Jurkat, Clone E6-1 (cell line): ENCODE measurements at regions not wholly inside any gene's neighbourhood (a gene's known extent, or its start where the extent isn't known, plus 50 kb on each side); places are given as distances from the start of the nearest gene placed in this dataset.

ENCODE experiments used
- DNase-seq: peaks from one replicate; pipeline ENCODE4 v3.0.0-alpha.2; 2011; ENCODE audit warnings: low read depth, low spot score
- H3K4me3 ChIP-seq: 2 replicates; pipeline ENCODE4 v1.5.1; 2011; ENCODE audit warnings: mild to moderate bottlenecking, low read length, control low read depth, moderate library complexity

DNA sequence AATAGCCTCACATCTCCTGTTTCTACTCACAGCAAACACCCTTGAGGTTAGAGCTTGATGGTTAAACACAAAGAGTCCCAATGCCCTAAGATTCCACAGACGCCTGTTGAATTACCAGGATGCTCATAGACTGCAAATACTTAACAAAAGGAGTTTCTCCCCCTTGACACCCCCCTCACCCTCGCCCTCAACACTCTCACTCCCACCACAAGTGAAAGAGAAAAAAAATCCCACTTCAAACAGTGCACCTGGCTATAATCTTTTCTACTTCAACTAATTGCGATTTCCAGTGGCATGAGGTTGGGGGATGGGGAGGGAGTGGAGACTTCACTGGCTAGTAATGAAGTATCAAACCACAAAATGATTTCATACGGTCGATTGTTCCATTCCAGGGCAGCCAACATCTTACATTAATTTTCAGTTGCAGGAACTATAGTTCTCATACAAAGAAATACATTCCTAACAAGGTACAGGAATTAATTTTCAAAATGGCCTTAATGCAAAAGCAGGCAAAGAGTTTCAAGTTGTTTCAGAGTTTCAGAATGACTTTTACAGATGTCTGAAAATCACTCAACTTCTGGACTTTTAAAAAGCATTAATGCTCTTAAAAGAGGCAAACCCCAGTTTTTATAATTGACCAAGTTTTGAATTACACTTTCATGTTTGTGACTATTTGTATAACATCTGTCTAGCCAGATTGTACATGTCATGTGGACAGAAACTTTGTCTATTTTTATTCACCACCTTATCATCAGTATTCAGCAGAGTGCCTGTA is 390.7 kb downstream of the C12orf75 start:
- peak; percentile 68 for DNase-seq

DNA sequence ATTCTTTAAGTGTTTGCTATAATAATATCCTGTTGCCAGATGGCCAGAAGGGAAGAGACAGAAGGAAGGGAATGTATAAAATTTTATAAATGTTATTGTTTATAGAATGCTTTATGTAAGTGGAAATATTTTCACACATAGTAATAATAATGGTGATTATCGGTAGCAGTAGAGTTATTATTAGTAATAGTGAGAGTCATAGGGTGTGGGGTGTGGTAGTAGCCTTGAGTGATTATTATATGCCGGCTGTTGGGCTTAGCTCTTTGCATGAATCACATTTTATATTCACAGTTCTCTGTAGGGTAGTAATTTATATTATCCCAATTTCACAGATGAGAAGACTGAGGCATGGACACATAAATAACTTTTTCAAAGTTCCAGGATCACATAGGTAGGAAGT is 391.4 kb downstream of the C12orf75 start:
- H3K4me3 ChIP-seq = no peak overlapping the region
- DNase-seq = no peak

More for the DNA sequence above, 390.7 kb downstream of the C12orf75 start:
- H3K4me3 ChIP-seq = no peak overlapping the region

DNA sequence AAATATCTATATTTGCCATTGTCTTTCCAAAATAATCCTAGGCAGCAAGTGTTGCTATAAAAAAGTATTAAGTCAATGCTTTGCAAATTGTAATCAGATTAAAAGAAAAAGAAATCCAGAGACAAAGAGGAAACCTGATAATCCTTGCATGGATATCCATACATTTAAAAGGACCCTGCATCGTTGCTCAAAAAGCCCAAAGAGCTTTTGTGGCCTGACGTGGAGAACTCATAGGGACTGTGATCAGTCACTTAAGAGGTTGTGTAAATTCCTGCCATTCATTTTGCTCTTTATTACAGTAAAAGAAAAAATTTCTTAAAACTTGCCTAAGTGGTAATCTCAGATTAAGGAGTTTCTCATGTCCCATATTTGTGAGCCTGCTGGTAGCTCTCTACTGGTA is 392.6 kb downstream of the C12orf75 start:
- H3K4me3 ChIP-seq = no peak overlapping the region
- DNase-seq = no peak

DNA sequence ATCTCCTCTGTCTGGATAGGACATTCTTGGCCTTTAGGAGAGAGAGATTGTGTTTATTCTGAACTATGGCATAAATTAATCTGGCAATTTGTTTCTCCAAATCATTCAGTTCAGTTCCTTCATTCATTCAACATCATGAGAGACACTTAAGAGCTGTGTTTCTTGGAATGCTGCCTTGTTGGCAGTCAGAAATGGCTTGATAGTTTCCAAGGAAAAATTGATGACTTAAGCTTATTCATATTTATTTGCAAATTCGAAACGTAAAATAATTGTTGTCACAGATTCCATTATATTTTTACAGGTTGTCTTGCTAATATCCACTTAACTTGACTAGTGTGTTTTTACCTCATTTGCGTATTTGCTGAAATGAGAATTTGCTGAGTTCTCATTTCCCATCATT is 393.0 kb downstream of the C12orf75 start:
- no peak for DNase-seq

DNA sequence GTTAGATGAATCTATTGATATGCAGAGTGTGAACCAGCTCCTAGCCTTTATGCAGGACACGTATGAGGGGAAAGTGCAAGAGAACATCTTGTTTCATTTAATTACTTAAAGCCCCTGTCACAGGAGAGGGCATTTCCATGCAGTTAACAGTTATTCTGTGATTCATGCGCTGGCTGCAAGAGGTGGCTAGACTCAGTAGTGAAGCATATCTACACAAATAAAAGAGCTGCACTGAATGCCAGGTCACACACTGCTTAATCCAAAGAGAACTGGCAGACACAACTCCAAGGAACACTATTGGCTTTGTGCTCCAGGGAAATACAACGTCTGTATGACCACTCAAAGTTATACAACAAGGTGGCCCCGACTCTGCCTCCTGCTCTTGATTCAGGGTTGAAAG is 394.1 kb downstream of the C12orf75 start:
- no peak for DNase-seq
- no peak overlapping the region for H3K4me3 ChIP-seq

More for the DNA sequence above, 393.0 kb downstream of the C12orf75 start:
- H3K4me3 ChIP-seq = no peak overlapping the region

DNA sequence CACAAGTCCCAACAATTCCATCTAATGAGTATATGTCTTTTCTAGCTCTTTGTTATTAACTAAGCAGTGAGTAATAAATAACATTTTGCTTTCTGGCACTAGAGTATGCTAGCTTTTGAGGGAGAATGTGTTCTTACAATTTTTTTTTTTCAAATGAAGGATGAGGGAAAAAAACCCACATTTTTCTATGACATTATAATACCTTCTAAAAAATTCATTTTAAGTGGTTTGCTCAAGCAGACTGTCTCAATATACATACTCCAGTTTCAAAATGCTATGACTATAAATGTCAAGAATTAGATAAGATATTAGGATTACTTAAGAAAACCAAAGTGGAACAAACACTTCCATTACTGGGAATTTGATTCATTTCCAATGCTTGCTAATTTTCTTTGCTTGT is 394.6 kb downstream of the C12orf75 start:
- no peak overlapping the region for H3K4me3 ChIP-seq
- DNase-seq = no peak

DNA sequence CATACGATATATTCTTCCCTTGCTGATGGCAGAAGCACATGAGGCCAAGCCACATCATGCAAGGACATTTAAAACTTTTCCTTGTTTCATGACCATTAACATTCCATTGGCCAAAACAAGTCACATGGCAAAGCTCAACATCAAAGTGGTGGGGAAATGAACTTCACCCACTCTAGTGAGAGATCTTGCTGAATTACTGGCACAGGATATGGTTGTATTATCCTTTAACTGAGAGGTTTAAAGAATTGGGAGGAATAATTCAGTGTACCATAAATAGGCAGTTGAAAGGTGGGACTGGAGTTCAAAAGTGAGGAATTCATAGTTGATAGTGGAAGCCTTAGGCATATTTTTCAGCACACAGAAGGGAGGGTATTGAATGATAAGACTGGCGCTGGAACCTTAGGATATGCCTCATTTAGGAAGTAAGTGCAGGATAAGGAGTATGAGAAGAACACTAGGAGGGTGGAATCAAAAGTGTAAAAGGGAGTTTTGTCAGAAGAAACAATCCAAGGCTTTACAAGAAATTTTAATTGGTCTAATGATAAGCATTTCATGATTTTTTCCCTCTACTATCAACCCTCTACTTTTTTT is 398.8 kb downstream of the C12orf75 start:
- H3K4me3 ChIP-seq = no peak overlapping the region
- DNase-seq = no peak

DNA sequence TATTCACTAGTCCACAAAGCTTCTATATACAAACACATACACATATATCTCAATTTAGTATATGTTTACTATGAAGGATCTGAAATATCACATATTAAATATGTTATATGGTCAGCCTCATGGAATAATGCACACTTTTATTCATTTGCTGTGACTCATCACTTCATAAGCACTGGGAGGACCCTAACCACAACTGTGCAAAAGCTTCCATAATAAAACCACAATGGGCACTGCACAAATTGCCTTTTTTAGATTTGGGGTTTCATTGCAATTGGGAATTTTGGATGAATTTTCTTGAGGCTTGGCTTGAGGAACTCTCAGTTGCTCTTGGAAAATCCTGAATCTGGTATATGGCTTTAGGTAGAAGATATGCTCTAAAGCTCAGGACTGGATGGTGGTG is 399.4 kb downstream of the C12orf75 start:
- no peak overlapping the region for H3K4me3 ChIP-seq
- no peak for DNase-seq

DNA sequence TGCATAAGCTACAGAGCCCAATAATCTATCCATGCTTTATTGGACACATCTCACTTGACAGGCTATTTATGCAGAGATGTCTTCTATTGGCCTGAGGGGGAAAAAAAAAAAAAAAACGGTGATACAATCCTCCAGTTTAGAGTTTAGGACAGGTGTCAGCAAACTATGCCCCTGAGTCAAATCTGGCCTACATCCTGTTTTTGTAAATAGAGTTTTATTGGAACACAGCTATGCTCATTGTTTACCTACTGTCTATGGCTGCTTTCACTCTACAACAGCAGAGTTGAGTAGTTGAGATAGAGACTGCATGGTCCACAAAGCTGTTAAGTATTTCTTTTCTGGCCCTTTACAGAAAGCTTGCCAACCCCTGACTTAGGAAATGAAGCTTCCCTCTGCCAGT is 403.1 kb downstream of the C12orf75 start:
- no peak for DNase-seq

DNA sequence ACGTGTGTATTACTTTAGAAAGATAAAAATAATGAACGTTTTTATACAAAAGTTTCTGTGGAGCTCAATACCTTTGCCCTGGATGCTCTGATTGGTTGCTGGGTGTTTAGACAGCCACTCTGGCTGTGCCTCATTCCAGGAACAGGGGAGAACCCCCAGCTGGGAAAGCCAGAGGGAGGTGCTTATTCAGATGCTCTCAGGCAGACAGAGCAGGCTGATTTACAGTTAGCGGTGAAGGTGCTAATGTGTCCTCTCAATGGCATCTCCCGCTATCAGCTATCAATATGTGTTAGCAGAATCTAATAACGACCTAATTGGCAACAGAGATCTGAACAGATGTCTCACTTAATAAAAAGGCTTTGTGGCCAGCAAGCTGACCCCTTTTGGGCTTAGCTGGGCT is 402.3 kb downstream of the NUAK1 start:
- no peak overlapping the region for H3K4me3 ChIP-seq
- no peak for DNase-seq

More for the DNA sequence above, 403.1 kb downstream of the C12orf75 start:
- no peak overlapping the region for H3K4me3 ChIP-seq

DNA sequence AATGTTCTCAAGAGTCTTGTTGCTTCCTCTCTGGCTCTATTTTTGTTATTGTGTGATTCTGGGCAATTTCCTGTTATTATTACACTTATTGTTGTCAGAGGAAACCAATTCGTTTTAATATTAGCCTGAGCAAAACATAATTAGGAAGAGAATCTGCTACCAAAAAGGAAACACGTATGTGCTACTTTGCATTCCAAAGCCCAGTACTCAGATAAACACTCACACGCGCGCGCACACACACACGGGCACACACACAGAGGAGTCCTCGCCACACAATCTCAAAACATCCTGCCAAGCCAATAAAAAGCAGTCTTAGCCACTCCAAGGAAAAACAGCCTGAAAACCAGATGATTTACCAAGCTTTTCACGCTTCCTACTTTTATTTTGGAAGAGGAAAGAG is 400.7 kb downstream of the NUAK1 start:
- no peak for DNase-seq
- no peak overlapping the region for H3K4me3 ChIP-seq

DNA sequence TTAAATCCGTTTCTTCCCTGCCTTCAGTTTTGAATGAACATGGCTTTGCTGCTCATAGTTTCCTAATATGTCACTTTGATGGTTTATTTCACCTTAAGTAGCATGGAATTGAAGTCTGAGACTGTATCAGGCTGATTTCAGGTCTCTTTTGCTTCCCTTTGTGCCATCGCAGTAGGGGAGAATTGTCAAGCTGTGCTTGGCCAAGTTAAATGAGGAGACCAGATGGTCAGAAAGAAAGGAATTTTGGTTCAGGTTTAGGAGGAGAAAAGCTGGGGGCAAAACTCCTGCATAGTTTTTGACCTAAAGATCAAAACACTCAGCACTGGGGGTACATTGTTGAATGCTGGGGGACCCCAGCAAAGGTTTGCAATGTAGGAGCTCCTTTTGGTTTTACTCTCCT is 398.4 kb downstream of the NUAK1 start:
- no peak for DNase-seq
- H3K4me3 ChIP-seq = no peak overlapping the region

DNA sequence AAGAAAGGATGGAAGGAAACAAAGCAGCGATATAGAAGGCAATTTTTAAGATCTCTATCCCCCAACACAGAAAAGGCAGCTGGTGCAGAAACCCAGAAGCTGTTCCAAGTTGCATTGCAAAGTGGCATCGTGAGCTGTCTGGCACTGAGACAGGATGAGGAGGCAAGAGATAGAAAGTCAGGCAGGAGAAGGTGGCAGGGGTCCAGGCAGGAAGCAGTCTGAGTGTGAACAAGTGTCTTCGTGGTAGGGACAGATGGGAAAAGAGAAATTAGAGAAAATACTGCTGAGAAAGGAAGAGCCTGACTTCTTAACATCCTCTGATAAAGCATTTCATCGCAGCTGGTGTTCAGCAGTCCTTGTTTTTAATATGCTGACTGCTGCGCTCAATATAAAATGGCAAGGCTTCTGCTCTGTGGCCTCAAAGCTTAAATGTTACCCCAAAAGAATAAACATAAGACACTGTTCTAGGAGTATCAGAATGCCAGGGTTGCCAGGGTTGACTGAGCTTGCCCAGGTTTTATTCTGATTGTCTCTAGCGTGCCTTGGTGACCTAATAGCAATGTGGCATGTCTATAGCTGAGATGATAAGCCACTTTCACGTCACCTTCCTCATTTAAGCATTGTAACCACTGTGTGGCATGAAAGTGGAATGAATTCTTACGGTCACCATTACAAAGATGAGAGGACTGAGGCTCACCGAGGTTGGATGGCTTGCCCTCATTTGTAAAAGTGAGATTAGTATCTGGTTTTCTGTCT is 397.6 kb downstream of the NUAK1 start:
- DNase-seq = no peak

DNA sequence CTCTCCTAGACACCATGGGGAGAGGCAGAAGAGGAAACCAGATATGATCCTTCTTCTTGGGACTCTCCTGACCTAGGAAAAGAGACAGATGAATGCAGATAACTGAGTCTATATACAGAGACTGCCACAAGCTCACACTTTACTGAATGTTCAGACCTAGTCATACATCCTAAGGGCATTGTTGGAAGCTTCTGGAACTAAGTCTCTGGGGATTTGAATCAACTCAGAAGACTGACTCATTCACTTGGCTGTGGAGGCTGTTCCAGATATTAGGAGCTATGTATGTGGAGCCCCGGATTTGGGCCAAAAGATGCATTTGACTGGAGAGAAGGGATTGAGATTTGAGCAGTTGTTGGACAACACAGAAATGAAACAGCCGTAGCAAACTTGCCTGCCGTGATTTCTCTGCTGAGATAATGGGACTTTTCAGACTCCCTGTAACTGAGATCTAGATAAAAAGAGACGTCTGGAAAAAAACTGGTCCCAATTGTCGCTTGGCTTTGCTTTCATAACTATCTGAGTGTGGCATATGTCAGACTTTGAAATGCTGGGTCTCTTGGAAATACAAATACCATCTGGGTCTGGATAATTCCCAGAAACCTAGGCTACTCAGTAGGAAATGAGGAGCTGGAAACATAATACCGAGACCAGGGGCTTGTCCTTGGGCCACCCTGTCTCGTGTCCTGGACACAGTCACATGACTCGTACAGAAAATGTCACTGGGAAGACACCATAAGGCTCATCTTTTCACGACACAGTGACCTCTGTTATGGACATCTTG is 396.8 kb downstream of the NUAK1 start:
- DNase-seq = no peak
- no peak overlapping the region for H3K4me3 ChIP-seq

More for the DNA sequence above, 397.6 kb downstream of the NUAK1 start:
- H3K4me3 ChIP-seq = no peak overlapping the region

DNA sequence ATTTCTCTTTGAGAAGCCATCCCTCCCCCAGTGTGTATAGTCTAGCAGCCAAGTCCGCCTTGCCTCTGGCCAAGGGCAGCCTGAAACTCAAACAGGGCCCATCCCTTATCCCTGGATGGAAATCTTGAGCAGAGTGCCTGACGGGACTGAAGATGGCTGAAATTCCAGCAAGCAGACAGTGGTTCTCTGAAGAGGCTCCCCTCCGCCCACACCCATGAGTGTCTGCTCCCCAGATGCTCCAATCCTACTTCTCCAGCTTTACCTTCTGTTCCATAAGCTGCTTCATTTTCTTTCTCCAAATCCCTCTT is 396.2 kb downstream of the NUAK1 start:
- H3K4me3 ChIP-seq = no peak overlapping the region
- DNase-seq = no peak

DNA sequence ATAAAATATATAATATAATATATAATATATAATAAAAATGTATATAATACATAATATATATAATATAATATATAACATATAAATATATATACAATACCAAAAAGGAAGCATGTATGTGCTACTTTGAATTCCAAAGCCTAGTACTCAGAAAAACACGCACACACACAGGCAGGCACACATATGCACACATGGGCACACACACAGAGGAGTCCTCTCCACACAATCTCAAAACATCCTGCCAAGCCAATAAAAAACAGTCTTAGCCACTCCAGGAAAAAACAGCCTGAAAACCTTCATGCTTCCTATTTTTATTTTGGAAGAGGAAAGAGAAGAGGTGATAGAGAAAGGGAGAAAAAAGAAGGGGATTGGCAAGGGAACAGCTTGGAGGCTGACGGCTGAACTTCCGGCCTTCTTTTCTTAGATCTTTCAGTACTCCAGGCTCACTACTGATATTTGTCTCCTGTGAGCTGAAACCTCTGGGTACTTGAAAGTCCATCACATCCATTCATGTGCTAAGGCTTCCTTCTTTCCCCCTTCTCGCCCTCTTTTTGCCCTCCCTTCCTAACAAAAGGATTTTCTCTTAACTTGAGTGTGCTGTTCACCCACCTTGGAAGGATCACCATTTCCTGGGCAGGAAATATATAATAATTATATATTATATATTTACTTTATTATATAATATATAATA is 394.2 kb downstream of the NUAK1 start:
- no peak for DNase-seq
- H3K4me3 ChIP-seq = no peak overlapping the region

DNA sequence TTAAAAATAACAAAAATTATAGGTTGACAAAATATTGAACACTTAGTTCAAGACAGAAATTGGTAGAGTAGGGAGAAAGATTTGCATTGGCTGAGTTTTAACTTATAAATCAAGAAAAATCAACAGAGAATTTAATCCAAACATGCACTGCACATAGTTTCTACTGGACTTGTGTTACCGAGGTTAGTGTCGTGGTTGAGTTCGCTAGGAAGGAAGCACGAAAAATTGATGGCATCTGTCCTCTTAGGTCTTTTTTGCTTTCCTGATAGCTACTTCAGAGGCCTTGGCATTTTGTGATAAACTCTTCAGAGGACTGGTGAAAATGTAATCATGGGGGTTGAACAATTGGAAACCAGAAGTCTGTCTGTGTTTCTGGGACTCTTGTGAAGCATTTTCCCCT is 392.9 kb downstream of the NUAK1 start:
- no peak for DNase-seq
- H3K4me3 ChIP-seq = no peak overlapping the region

DNA sequence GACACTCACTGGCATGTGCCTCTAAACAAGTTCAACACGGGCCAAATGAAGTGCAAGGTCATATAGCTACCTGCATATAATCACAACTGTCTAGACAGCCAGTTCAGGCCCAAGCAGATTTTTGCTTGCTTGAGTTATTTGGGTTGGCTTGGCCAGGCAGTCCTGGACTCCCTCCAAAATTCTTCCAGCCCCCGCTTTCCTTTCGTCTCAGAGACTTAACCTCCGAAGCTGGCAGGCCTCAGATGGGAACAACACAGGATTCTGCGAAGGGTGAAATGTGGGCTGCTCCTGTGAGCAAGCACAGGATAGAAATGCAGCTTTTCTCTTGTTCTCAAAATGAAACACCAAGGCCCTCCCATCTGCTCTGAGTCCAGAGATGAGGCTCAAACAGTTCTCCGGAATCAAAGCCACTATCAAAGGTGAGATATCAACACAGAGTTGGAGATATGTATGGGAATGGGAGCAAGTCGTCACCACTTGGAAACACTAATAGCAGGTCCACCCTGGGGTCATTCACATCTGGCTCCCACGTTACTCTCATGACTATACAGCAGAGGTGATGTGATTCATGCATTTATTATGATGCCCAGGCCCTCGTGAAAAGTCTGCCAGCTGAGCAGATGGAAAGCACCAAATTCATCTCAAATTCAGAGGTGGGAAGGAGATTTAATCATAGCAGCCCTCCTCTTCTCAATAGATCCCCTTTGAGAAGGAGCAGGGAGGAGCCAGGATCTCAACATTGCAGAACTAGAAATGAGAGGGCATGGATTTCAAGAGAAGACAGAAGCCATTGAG is 389.8 kb downstream of the NUAK1 start:
- DNase-seq = no peak
- H3K4me3 ChIP-seq = no peak overlapping the region
